ENCODE measurements at regions not wholly inside any gene's neighbourhood (a gene's known extent, or its start where the extent isn't known, plus 50 kb on each side); places are given as distances from the start of the nearest gene placed in this dataset.

DNA sequence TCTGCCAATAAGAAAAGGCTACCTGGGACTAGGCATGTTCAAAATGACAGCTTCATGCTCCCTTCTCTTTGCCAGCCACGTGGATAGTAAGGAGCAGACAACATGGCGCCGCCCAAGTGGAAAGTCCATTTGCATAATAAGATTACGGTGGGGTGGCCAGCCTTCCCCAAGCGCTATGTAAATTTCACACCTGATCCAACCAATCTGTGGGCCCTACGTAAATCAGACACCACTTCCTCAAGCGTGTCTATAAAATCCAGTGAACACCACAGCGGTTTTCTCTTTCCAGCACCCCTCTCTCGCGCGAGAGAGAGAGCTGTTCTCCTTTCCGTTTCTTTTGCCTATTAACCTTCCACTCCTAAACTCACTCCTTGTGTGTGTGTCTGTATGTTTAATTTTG, 140.3 kb upstream of the ERCC4 start:
- no peaks in the 10 kb centered on the region for H4K20me1 ChIP-seq (ENCODE audit: insufficient read depth)
- no peak overlapping the region for H3K4me2 ChIP-seq
- H3K4me3 ChIP-seq (IDR thresholded peaks at IDR 0.05; ENCODE audit: insufficient read depth, low read depth, low read length) = no peak overlapping the region
- H3K79me2 ChIP-seq (ENCODE audit: insufficient read depth, low read depth) = no peaks in the 10 kb centered on the region
- H3K4me1 ChIP-seq (ENCODE audit: low read depth, poor library complexity, severe bottlenecking) = no peaks in the 10 kb centered on the region
- H3K36me3 ChIP-seq (ENCODE audit: insufficient read depth) = no peaks in the 10 kb centered on the region
- H3K9ac ChIP-seq = no peak overlapping the region
- no peak overlapping the region for H2AFZ ChIP-seq (ENCODE audit: low read depth)
- no peaks in the 10 kb centered on the region for H3K27me3 ChIP-seq (ENCODE audit: insufficient read depth, low read depth)
- H3K27ac ChIP-seq = no peak overlapping the region
- TF ChIP-seq CTCF (conservative IDR thresholded peaks at IDR 0.05; ENCODE audit: low read depth, low read length) = no peak

GRCh38 chr16:13780406-13781168, 139.4 kb upstream of the ERCC4 start:
- H3K9ac ChIP-seq = no peak overlapping the region
- H3K27me3 ChIP-seq (ENCODE audit: insufficient read depth, low read depth) = no peaks in the 10 kb centered on the region
- TF ChIP-seq CTCF (conservative IDR thresholded peaks at IDR 0.05; ENCODE audit: low read depth, low read length) = no peak
- H3K27ac ChIP-seq = no peak overlapping the region
- H3K4me1 ChIP-seq (ENCODE audit: low read depth, poor library complexity, severe bottlenecking) = no peaks in the 10 kb centered on the region
- no peaks in the 10 kb centered on the region for H3K79me2 ChIP-seq (ENCODE audit: insufficient read depth, low read depth)
- no peaks in the 10 kb centered on the region for H4K20me1 ChIP-seq (ENCODE audit: insufficient read depth)
- no peak overlapping the region for H3K4me3 ChIP-seq (IDR thresholded peaks at IDR 0.05; ENCODE audit: insufficient read depth, low read depth, low read length)
- H3K36me3 ChIP-seq (ENCODE audit: insufficient read depth) = no peaks in the 10 kb centered on the region
- H3K4me2 ChIP-seq = no peak overlapping the region
- H2AFZ ChIP-seq (ENCODE audit: low read depth) = no peak overlapping the region

DNA sequence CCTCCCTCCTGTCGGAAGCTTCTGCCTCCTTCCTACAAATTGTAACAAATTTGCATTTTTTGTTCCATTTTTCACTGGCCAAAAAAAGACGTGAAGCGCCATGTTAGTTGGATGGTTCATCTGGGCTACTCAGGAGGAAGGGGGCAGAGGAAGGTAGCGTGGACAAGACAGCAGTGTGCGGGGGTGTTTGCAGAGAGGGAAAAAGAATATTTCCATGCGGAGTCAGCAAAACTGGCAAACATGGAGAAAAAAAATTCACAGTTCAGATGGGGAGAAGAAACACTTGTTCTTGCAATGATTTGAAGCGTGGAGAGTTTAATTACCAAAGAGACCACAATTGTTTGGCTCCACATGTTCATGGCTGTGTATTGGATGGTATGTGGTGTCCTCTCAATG, 138.8 kb upstream of the ERCC4 start:
- no peaks in the 10 kb centered on the region for H3K36me3 ChIP-seq (ENCODE audit: insufficient read depth)
- no peaks in the 10 kb centered on the region for H3K27me3 ChIP-seq (ENCODE audit: insufficient read depth, low read depth)

GRCh38 chr16:13781575-13782338, 138.2 kb upstream of the ERCC4 start:
- H3K36me3 ChIP-seq (ENCODE audit: insufficient read depth) = no peaks in the 10 kb centered on the region
- H2AFZ ChIP-seq (ENCODE audit: low read depth) = no peak overlapping the region
- no peaks in the 10 kb centered on the region for H3K79me2 ChIP-seq (ENCODE audit: insufficient read depth, low read depth)
- no peak overlapping the region for H3K4me3 ChIP-seq (IDR thresholded peaks at IDR 0.05; ENCODE audit: insufficient read depth, low read depth, low read length)
- H3K4me2 ChIP-seq = no peak overlapping the region
- no peaks in the 10 kb centered on the region for H3K27me3 ChIP-seq (ENCODE audit: insufficient read depth, low read depth)
- no peak overlapping the region for H3K27ac ChIP-seq
- H3K9ac ChIP-seq = no peak overlapping the region
- H4K20me1 ChIP-seq (ENCODE audit: insufficient read depth) = no peaks in the 10 kb centered on the region
- no peak for TF ChIP-seq CTCF (conservative IDR thresholded peaks at IDR 0.05; ENCODE audit: low read depth, low read length)
- no peaks in the 10 kb centered on the region for H3K4me1 ChIP-seq (ENCODE audit: low read depth, poor library complexity, severe bottlenecking)

More for the DNA sequence above, 138.8 kb upstream of the ERCC4 start:
- Histone ChIP-seq H3K4me1 (ENCODE audit: low read depth, poor library complexity, severe bottlenecking) (no peaks in the 10 kb centered on the region), H3K27ac (no peak overlapping the region), H3K4me2 (no peak overlapping the region), H4K20me1 (ENCODE audit: insufficient read depth) (no peaks in the 10 kb centered on the region), H3K9ac (no peak overlapping the region), H3K4me3 (IDR thresholded peaks at IDR 0.05; ENCODE audit: insufficient read depth, low read depth, low read length) (no peak overlapping the region), H3K79me2 (ENCODE audit: insufficient read depth, low read depth) (no peaks in the 10 kb centered on the region), H2AFZ (ENCODE audit: low read depth) (no peak overlapping the region)
- no peak for TF ChIP-seq CTCF (conservative IDR thresholded peaks at IDR 0.05; ENCODE audit: low read depth, low read length)

Measured in KMS-11 (cell line).